GM19468 (cell line): ENCODE measurements at regions not wholly inside any gene's neighbourhood (a gene's known extent, or its start where the extent isn't known, plus 50 kb on each side); places are given as distances from the start of the nearest gene placed in this dataset.
"Not testable (repeated sequence)": the region's sequence is repeated elsewhere in the genome, so short reads cannot be mapped to it uniquely, and the experiment has no call there.

Experiments used
- ATAC-seq: cut with Tn5 transposase; IDR thresholded peaks from one replicate; pipeline ENCODE4 v1.9.1; 2021; ENCODE audit warnings: mild to moderate bottlenecking, moderate library complexity, moderate number of reproducible peaks; ENCODE audit not compliant: unreplicated experiment; ENCODE audit errors: extremely low read depth

- ATAC-seq, result no peak
Measured at GRCh38 chr9:36463467-36463866, 63.4 kb upstream of the RNF38 start.

DNA sequence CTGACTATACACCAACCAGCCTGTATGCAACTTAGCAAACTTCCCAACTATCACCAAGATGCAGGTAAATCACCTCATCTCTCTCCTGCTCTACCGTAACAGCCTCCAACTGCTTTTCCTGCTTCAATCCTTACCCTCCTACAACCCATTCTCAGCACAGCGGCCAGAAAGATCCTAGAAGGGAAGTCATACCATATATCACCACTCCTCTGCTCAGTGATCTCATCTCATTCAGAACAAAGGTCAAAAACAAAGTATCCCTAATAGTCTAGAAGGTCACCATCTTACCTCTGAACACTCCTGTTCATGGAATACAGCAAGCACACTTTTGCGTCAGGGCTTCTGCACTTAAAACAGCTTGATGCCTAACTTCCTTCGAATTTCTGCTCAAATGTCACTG, 62.2 kb upstream of the RNF38 start:
- ATAC-seq, result no peak

DNA sequence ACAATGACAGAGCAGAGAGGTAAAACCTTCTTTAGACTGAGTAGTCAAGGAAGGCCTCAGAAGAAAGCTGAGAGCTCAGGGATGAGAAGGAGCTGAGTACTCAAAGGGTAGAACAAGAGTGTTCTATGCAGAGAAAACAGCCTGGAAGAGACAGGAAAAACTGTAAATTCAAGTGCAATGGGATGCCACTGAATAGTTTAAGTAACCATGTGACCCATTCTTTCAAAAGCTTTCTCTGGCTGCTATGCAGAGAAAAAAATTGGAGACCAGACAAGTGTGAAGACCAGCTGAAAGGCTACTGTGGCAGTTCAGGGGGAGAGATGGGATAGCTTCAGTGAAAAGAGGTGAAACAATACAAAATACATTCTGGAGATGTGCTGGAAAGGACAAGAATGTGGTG, 61.3 kb upstream of the RNF38 start:
- no peak for ATAC-seq

- ATAC-seq, result not testable (repeated sequence)
Measured at GRCh38 chr9:36458430-36458915, 58.4 kb upstream of the RNF38 start.

- no peak for ATAC-seq
Measured at GRCh38 chr9:36457836-36458429, 57.9 kb upstream of the RNF38 start.

DNA sequence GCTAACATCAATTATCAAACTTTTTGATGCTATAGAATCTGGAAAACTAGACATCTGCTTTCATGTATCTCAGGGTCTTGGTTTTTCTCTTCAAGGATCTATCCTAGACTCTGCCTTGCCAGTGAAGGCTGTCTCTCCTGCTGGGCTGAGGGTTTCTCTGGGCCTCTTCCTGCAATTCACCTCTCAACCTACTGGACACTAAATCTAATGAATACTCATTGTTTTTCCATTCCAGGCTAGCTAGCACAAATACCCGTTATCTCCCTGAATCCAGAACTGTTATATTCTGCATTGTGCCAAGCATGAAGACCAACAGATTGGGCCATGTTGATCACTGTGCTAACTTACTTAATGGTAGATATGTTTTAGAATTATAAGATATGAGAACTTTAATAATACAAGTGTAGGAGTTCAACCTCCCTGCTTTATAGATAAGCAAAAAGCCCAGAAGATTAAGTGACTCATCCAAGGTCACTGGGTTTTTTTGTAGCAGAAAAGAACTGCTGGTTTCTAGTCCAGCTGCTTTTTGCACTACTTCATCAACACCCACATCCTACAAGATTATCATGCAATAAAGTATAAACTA, 56.5 kb upstream of the RNF38 start:
- ATAC-seq, result no peak

DNA sequence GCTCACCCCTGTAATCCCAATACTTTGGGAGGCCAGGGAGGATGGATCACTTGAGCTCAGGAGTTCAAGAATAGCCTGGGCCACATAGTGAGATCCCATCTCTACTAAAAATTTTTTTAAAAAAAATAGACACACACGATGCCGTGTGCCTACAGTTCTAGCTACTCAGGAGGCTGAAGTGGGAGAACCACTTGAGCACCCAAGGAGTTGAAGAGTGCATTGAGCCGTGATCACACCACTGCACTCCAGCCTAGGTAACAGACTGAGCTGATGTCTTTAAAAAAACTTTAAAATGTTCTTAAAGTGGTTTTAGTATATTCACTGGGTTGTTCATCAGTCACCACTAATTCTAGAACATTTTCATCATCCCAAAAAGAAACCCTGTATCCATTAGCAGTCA, 51.9 kb upstream of the RNF38 start:
- no peak for ATAC-seq

- ATAC-seq, result no peak
Measured at GRCh38 chr9:36450110-36450732, 50.2 kb upstream of the RNF38 start.
